ENCODE measurements at regions not wholly inside any gene's neighbourhood (a gene's known extent, or its start where the extent isn't known, plus 50 kb on each side); places are given as distances from the start of the nearest gene placed in this dataset.
"Not testable (repeated sequence)": the region's sequence is repeated elsewhere in the genome, so short reads cannot be mapped to it uniquely, and the experiment has no call there.

DNA sequence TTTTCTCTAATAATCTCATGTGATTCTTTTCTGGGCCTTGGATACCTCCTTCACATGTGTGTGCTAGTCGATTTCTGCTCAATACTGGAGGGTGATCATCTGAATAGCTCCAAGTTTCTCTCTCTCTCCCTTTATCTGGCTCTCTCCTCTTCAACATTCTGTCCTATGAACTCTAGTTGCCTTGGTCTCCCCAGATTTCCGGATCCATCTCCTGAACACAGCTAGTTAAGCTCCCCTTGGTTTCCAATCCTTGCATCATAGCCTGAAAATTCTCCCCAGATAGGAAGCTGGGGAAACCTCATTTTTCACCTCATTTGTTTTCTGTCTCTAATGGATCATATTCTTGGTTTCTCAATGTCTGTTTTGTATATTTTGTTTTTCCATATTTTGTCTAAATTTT is 832.3 kb downstream of the MTRR start:
- no peak for DNase-seq (ENCODE audit: low spot score)

DNA sequence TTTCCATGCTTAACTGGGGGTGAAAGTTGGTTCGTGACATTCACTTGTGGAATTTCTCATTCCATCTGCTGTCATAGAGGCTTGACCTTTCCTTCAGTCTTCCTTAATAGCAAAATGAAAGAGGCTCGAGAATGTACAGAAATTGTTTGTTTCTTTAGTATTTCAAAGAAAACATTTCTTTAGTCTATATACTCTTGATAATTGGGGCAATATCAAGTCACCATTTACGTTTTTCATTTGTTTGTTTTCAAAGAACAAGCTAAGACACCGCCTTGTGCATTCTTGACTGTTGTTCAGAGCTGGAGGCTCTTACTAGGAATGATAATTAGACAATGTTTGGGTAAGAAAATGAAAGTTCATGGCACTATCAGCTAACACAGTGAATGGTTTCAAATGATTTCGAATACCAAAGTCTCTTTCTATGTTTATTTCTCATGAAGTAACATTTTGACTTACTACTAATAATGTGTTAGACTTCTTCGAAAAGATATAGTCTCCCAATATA is 835.4 kb downstream of the SEMA5A start:
- DNase-seq (ENCODE audit: low spot score): no peak

DNA sequence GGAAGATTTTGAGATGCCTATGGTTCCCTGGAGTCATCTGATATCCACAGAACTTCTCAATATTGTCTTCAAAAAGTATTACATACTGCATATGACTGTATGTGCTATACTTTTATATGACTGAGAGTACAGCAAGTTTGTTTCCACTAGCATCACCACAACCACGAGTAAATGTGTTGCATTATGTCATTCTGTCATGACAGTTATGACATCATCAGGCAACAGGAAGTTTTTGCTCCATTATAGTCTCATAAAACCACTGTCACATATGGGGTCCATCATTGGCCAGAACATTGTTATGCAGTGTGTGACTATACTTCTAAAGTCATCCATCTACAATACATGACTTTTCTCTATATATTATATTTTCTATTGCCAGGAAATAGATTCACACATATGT is 831.7 kb downstream of the SEMA5A start:
- DNase-seq (ENCODE audit: low spot score): no peak

DNA sequence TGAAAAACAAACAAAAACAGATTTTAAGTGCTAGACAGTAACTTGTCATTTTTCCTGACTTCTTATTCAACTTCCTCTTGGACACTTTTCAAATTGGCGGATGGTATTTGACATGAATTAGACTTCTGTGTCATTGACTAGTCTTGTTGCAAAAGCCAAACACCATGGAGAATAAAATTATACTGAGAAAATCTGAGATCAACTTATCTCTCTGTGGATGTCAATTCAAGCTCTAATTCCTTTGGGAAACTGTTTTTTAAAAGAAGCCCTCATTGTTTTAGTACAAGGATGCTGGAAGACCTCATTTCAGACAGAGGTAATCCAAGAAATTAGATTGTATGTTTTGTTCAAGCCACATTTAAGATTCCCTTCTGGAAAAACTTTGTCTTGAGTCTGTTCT is 831.0 kb downstream of the SEMA5A start:
- no peak for DNase-seq (ENCODE audit: low spot score)

DNA sequence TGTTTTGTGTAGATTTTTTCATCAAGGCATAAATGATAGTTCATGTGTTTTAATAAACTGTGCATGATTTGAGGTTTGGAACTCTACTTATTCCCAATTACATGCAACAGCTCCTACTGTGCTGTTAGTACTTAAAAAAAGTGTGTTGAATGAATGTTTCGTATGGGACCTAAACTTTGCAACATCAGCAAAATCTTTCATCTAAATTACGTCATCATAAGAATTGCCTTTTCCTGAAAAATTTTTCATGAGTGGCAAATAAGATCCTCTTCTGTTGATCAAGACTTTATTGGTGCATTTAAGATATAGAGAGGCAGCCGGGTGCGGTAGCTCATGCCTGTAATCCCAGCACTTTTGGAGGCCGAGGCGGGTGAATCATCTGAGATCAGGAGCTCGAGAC is 826.1 kb downstream of the SEMA5A start:
- no peak for DNase-seq (ENCODE audit: low spot score)

DNA sequence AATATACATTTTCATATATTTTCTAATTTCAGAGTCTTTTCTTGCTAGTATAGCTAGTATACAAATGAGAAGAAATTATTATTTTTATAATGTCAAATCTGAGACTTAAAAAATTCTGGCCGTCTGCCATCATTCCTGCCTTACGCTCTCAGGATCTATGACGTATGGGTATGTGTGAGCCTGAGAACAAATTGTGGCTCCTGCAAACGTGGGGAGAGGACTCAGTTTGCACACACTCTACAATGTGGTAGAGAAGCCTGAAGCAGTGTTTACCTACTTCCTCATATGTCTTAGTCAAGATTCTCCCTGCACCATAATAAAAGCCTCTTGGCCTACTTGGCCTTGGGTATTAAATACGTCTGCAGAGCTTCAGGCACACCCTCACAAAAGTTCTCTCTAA is 825.4 kb downstream of the SEMA5A start:
- DNase-seq (ENCODE audit: low spot score): no peak

DNA sequence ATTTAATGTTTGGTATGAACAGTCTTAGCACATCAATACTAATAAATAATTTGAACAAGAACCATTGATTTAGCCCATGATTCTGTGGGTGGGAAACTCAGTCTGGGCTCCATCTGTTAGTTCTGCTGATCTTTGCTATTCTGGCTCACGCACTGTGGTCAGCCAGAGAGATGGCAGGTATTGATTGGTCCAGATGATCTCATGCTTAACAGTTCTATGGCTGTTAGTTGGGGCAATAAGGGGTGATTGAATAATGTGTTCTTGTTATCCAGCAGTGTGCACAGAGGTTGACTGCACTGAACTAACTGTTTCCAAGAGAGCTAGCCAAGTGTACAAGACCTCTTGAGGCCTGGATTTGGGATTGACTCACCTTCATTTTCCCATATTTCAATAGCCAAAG is 824.3 kb downstream of the SEMA5A start:
- DNase-seq (ENCODE audit: low spot score): no peak

DNA sequence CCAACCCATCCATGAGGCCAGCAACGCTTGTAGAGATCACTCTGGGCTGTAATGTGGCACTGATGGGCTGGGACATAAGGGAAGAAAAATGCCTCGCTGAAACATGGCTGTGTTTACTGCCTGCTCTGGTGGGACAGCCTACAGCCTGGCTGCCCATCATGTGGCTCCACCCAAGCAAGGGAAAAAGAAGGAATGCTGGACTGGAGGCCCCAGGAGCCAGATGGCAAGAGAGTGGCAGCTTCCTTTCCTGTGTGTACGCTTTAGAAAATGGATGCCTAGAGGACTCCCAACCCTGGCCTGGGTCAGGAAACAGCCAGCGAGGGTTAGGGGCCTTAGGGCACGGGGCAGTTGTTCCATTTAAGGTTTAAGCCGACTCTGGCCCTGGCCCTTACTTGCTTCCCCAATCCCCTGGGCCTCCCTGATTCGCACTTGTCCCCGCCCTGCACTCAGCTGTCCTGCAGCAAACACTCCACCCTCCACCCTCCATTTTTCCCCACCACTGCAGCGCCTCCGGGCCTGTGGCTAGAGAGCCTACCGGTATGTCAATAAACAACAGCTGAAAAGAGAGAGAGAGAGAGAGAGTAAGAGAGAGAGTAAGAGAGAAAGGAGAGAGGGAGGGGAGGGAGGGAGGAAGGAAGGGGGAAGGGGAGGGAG is 819.4 kb downstream of the SEMA5A start:
- DNase-seq (ENCODE audit: low spot score): no peak

DNA sequence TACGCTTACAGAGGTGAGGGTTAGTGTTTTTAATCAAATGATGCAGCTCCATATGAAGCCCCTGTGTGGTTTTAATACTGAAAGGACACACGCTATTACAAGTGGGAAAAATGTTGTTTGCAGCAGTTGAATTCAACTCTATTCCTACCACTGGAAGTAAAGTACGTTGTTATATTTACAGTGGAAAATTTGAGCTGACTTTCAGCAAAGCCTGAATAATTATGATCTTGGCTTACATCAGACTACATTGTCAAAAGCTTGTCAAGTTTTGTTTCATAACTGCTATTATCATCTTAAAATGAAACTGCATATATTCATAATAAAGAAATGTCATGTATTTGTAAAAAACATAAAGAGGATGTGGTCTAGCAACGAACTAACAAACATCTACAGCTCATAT is 818.5 kb downstream of the SEMA5A start:
- DNase-seq (ENCODE audit: low spot score): no peak

DNA sequence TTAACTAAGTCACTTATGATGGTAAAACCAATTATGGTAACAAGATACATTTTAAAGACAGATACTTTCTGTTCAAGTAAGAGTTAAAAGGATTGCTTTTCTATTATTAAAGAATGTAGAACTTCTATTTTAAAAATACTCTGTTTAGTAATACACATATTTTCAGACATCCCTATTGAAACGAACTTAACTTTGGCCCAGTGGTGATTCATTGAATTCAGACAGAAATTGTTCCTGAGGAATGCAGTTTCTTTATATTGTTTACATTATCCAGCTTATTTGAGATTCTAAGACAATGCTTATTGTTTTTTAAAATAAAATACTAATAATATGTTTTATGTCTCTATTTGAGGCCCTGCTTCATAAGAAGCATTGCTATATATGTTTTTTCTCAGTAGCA is 816.4 kb downstream of the SEMA5A start:
- DNase-seq (ENCODE audit: low spot score): no peak

DNA sequence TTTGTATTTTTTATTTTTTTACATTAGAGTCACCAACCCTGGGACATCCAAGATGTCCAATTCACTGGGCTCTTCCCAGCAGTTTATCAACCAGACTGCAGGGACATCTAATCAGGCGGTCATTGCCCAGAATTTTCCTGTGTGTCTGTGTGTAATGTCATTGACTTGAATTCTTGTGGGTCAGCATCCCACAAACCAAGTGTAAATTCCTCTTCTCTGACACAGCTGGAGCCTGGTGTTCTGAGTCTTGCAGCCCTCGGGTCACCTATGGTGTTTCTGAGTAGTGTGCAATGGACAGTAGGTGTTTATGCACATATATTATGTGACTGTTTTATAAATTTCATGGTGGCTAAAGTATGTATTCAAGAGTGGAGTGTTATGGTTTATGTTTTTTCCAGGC is 815.7 kb downstream of the SEMA5A start:
- no peak for DNase-seq (ENCODE audit: low spot score)

DNA sequence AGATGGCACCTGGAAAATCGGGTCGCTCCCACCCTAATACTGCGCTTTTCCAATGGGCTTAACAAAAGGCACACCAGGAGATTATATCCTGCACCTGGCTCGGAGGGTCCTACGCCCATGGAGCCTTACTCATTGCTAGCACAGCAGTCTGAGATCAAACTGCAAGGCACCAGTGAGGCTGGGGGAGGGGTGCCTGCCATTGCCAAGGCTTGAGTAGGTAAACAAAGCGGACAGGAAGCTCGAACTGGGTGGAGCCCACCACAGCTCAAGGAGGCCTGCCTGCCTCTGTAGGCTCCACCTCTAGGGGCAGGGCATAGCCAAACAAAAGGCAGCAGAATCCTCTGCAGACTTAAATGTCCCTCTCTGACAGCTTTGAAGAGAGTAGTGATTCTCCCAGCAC is 814.8 kb downstream of the SEMA5A start:
- DNase-seq (ENCODE audit: low spot score): not testable (repeated sequence)

DNA sequence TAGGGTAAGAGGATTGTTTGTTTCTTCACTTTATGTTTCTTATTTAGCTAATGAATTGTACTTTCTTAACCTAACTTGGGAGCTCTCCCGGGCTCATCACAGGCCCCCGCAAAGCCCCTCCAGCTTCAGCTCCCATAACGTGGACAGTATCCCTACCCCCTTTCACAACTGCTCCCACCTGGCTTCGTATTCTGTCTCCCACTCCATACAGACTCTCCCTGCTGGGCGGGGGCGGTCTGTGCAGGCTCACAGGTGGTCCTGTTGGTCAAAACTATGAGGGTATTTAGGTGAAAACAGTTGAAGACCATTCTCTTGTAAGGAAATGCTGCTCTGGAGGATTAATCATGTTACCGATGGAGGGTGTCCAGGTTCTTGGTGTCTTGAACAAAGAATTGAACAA is 805.3 kb downstream of the SEMA5A start:
- no peak for DNase-seq (ENCODE audit: low spot score)

DNA sequence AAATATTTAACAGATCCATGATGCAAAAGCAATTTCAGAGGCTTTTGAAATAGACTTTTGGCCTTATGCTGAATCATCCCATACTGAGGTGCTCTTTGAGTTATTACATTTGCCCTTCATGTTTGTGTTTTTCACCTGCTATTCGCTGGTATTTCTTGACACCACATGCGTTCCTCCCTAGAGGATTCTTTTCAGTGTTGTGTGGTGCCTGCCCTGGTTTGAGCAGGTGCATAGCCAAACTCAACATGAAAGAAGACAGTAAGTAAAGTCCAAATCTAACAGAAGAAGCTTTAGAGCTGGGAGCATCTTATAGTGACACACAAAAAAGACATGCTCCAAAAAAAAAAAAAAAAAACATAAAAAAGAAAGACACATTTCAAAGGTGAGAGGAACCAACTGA is 796.3 kb downstream of the SEMA5A start:
- no peak for DNase-seq (ENCODE audit: low spot score)

DNA sequence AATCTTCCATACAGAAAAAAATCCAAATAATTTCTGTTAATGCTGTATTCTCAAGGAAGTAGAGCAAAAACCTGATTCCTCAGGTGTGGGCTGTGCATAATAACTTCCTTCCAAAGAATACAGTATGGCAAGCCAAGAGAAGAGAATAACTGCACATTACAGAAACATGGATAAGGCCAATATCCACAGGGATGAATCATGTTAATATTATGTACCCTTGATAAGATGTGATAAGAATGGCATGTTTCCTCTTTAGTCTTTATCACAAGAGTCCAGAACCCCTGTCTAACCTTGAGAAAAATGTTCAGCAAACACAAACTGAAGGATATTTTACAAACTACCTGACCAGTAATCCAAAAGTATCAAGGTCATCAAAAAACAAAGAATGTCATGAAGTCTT is 795.8 kb downstream of the SEMA5A start:
- DNase-seq (ENCODE audit: low spot score): no peak

DNA sequence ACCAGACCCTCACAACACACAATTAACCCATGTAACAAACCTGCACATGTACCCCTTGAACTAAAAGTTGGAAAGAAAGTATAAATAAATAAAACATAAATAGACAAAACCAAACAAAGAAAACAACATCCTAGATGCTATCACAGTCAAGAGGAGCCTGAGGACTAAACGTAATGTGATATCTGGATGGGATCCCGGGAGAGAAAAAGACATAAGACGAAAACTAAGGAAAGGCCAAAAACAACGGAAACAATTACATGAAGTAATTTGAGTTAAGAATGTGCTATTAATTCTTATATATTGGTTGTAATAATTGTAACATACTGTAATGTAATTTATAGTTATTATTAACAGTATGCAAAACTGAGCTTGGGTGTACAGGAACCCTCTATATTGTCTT is 793.9 kb downstream of the SEMA5A start:
- DNase-seq (ENCODE audit: low spot score): no peak

DNA sequence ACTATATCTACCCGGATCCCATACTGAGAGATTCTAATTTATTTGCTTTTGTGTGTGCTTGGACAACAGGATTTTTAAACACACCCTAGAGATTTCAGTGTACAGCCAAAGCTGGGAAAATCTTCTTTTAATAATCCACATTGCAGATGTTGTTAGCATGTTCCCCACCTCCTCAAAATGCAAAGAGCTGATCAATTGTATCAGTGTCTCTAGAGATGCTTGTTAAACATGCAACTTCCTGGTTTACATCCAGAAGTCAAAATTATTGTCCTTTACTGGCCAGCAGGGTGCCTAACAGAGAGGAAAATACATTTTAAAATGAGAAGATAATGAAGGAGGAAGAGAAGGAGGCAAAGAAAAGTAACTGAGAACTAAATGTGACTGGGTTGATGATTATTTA is 793.3 kb downstream of the SEMA5A start:
- no peak for DNase-seq (ENCODE audit: low spot score)

DNA sequence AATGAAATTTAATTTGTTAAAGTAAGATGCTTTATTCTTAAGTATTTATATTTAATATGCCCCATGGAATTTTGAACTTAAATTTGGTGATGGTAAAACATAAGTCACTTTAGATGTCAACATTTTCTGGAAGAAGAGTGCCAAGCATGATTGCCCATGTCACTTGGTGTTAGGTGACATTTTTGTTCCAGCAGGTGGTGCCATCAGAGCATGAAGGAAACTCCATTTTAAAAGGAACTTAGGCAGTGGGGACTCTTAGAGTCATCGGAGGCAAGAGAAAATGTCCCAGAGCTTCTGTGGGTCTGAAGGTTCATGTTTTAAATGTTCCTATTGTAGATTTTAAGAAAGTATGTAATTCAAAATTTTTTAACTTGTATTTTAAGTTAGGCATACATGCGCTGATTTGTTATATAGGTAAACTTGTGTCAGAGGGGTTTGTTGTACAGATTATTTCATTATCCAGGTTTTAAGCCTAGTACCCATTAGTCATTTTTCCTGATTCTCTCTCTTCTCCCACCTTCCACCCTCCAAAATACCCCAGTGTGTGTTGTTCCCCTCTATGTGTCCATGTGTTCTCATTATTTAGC is 789.3 kb downstream of the SEMA5A start:
- DNase-seq (ENCODE audit: low spot score): peak; percentile 56

DNA sequence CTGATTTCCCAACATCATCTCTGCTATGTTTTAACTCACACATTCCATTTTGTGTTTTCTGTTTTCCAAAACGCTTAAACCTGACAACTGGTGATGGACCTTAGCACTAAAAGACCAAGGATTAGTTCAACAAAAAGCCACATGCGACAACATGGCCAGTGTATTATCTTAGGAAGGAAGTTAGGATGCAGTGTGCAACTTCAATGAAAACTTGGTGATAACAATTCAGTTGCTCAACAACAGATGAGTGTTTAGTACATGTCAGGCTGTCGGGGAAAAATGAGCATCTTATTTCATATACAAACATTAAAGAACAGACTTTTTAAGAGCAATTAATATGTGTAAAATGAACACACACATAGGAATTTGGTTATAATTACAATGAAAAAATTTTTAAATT is 780.0 kb downstream of the SEMA5A start:
- DNase-seq (ENCODE audit: low spot score): no peak

DNA sequence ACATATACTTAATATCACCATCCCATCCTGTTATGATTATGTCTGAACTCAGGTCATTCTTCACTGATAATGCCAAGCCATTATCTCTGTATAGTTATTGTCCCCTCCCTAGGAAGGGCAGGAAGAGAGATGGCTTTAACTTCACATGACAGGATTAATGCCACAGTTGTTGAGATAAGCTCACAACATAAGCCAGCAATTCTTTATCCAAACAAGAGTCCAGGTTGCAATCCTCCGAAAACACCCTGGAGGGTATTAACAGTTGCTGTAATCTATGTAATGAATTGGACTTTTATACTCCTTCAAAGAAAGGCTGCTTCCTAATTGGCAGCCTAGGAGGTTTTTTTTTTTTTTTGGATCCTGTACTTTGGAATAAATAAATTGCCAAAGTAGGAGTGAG is 779.4 kb downstream of the SEMA5A start:
- DNase-seq (ENCODE audit: low spot score): no peak

DNA sequence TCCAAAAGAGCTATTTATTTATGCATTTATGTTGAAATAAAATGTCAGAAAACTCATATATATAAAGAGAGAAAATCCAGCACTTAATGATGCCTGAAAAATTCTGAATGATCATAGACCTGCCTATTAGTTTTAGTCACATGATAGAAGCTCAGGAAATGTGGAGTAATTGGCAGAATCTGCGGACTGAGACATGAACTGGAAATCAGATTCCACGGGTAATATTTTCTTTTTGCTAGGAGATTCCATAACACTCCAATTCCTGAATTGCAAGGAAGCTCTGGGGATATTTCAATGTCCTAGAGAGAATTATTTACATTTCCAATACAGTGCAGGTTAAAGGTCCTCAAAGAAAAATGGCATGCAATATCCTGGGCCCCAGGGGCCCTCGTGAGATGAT is 778.8 kb downstream of the SEMA5A start:
- no peak for DNase-seq (ENCODE audit: low spot score)

DNA sequence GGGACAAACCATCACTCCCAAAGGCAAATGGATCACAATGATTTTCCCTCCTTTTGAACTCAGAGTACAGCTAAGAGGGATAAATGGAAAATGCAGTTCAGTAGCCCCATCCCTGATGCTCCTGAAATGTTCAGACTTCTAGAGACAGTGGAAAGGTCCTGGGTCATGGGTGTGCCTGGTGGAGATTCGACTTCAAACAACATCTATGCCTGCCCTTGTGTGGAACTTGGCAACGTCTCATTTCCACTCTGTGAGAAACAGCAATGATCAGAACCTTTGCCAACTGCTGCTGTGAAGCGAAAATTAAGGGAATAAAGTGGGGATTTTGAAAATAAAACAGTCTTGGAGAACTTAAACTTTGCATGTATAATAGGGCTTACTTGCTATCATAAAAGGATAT is 778.1 kb downstream of the SEMA5A start:
- DNase-seq (ENCODE audit: low spot score): peak; percentile 82

DNA sequence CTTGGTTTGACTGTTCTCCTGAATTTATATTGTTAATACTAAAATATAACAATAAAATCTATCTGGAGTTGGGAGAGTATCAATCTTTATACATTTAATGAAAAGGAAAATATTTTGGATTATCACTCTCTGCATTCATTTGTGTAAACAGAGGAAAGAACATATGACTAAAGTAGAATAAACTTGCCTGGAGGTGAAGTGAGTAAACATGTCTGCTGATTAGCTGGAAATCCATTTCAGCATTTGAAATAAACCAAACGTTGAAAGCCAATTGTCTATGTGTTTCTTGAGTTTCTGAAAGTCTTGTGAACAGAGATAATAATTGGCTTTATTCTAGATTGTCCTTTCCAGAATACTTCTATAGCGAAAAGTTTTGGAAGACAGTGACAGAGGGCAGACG is 776.2 kb downstream of the SEMA5A start:
- no peak for DNase-seq (ENCODE audit: low spot score)

DNA sequence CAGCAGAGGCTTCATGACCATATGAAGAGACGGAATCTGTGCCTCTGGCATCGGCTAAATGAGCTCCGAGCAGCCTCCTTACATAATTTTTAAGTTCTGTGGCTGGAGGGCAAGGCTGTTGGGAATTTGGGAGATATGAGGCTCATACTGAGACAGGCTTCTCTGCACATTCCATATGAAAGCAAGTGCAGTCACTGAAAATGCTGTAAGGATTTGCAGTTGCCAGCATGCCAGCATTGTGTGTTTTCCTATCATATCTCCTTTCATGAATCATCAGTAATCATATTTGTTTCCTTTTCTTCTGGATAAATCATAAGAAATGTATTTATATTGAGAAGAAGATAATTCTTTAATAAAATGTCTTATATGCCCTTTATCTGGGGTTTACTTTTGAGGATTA is 775.4 kb downstream of the SEMA5A start:
- DNase-seq (ENCODE audit: low spot score): peak; percentile 26
